HG02763 (cell line): ENCODE measurements at regions not wholly inside any gene's neighbourhood (a gene's known extent, or its start where the extent isn't known, plus 50 kb on each side); places are given as distances from the start of the nearest gene placed in this dataset.

Experiments used
- ATAC-seq: cut with Tn5 transposase; IDR thresholded peaks from one replicate; pipeline ENCODE4 v1.9.1; 2021; ENCODE audit warnings: mild to moderate bottlenecking, moderate library complexity; ENCODE audit not compliant: unreplicated experiment

- ATAC-seq, result no peak
Measured at GRCh38 chr10:108409306-108409705, 1244.8 kb upstream of the SORCS1 start.

DNA sequence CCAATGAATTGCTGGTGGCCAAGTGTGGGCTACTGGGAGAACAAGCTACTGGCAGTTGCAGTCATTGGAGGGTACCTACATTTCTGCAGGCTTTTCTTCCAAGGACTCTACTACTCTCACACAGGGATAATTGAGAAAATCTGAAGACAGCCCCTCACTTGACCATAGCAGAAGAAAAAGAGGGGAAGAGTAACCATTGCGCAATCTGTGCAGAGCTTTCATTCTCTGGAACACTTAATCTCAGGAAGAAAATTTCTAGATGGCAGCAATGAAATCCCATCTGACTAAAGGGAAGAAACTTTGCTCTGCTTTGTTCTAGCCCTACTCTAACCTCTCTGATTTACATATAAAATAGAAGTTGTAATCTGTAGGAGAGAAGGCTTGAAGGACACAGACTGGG, 1239.6 kb upstream of the SORCS1 start:
- no peak for ATAC-seq

- ATAC-seq, result no peak
Measured at GRCh38 chr10:108399465-108399864, 1235.0 kb upstream of the SORCS1 start.

DNA sequence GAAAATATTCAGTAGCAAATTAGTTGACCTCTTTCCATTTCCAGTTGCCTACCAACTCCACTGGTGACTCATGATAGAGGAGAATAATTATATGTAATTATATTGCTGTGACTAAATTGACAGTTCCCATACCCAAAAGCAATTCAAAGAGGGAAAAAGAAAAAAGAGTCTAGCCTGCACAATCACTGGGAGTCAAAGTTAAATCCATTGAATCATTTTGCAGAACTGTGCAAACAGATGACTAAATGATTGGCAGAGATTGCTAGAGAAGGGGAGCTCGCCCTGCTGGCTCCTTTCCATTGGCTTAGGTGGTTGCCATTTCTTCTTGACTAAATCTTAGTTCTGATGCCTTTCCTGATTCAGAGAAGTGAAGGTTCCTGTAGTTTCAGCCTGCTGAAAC, 1228.6 kb upstream of the SORCS1 start:
- ATAC-seq, result no peak

DNA sequence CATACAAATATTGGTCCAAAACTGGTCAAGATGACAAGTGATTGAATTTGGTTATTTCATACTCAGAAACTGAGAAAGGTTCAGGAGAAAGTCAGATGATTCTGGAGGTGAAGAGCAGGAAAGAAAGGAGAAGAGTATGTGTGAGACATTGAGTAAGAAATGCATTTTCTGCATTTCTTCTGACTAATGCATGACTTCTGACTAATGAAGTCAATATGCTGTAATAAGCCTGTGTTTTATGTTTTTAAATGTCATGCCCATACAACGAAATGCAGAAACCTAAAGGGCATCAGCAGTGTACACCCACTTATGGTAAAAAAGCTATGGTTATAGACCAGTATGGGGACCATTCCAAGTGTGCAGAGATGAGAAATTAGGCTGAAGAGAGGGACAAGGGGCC, 1227.8 kb upstream of the SORCS1 start:
- no peak for ATAC-seq

GRCh38 chr10:108388706-108389105, 1224.2 kb upstream of the SORCS1 start:
- ATAC-seq, result no peak

DNA sequence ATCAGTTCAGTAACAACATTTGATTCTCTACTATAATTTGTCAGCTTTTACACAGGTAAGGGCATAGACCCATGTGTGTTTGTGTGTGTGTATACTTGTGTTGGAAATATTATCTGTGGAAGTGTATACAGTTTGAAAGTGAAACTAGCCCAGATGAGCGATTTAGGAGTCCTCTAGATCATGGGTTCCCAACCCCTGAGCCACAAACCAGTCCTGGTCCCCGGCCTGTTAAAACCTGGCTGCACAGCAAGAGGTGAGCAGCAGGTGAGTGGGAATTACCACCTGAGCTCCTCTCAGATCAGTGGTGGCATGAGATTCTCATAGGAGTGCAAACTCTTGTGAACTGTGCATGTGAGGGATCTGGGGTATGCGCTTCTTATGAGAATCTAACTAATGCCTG, 1221.5 kb upstream of the SORCS1 start:
- no peak for ATAC-seq

DNA sequence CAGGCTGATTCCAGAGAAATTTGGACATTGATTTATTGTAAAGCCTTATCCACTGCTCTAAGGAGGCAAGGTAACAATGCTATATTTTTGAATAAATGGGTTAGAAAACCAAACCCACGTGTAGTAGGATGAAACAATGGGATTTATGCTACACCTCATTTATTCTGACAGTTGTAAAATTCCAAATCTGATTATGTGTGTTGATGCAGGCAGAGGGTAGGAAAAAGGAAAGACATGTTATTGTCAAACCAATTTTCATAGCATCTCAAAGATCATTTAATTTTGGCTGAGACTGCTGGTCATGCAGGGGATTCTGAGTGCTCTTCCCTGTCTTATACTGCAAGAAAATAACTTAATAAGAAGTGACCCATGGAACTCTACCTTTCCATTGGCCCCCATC, 1219.9 kb upstream of the SORCS1 start:
- ATAC-seq, result no peak

- ATAC-seq, result no peak
Measured at GRCh38 chr10:108378779-108379178, 1214.3 kb upstream of the SORCS1 start.

DNA sequence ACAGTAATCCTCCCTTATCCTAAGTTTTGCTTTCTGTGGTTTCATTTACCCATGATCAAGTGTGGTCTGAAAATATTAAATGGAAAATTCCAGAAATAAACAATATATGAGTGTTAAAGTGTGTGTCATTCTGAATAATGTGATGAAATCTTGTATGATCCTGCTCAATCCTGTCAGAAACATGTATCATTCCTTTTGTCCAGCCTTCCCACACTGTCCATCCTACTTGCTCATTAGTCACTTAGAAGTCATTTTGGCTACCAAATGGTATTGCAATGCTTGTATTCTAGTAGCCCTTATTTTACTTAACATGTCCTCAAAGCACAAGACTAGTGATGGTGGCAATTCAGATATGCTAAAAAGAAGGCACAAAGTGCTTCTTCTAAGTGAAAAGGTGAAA, 1211.2 kb upstream of the SORCS1 start:
- ATAC-seq, result no peak

GRCh38 chr10:108374991-108375390, 1210.5 kb upstream of the SORCS1 start:
- no peak for ATAC-seq

- no peak for ATAC-seq
Measured at GRCh38 chr10:108365541-108365940, 1201.0 kb upstream of the SORCS1 start.

DNA sequence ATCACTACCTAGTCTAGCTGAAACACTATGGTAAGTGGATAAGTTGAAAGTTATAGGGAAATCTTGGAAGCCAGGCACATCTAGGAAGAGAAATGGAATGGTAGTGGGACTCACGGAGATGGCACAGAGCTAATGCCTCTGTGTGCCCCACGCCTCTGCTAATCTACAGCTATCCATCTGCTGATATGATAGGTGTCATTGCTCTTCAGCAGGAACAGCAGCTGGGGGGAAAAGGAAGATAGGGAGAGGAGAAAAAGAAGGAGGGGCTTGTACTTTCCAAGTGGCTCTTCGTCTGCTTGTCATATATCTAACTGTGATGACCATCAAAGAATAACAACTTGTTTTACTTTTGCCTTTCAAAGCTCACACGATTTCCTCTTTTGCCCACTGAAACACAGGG, 1199.1 kb upstream of the SORCS1 start:
- ATAC-seq, result no peak

DNA sequence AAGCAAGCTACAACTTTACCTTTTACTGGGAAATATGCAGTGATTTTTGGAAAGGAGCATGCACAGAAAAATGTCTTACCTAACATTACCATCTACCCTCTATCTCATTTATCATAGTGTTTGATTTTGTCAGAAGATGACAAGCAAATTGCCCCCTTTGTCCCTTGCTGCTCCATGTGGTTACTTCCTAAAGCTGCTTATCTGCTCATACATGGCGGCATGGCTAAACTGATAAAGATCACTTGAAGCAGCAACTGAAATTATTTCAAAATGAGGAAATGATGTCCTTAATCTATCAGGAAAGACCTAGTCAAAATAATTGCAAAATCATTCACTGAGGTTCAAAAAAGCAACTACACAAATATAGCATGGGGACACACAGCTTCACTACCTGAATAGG, 1198.5 kb upstream of the SORCS1 start:
- no peak for ATAC-seq

DNA sequence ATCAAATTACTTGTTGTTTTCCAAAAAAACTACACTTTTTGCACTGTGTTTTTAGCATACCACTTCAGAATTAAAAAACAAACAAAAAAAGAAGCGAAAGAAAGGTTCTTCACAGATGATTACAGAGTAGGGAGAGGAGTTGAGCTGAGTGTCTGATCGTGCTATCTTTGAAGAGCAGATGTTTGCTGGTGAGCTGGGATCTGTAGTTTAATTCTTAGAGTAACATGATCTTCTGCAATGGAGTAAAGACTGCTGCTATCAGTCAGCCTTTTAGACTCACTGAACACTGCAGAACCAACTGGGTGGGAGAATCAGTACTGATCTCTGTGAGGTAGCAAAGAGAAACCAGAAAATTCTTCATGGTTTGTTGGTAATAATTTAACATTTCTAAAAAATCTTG, 1197.8 kb upstream of the SORCS1 start:
- ATAC-seq, result no peak

GRCh38 chr10:108360187-108360586, 1195.7 kb upstream of the SORCS1 start:
- ATAC-seq, result no peak

- ATAC-seq, result no peak
Measured at GRCh38 chr10:108358912-108359311, 1194.4 kb upstream of the SORCS1 start.

DNA sequence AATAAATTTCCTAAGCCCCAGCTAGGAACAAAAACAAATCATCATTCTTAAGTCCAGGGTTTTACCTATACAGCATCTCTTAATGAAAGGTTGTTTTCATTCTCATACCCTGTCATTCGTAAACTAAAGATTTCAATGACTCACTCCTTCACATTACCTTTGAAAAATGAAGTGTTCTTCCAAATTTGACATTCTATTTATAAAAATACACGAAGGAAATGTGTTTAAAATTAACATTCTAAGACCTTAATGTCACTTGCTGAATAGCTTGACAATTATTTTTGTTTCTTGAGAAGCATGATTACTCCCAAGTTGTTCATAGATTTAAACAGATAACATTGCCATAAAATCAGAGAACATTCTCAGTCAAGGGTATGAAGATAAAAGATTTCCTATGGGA, 1188.3 kb upstream of the SORCS1 start:
- no peak for ATAC-seq

DNA sequence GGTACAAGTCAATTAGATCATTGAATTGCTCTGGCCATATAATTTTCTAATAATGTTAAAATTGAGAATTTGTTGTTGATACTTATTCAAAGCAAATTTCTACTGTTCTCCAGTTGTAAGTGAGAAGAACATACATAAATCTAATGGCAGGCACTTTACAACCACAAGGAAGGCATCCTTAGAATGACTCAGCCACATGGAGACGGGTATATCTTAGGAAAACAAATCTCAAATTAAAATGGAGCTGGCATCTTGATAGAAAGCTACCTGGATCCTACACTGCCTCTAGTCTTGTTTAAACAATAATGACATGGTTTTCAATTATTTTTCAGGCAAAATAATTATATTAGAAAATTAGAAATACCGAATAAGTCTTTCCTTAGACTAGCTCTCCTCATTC, 1183.7 kb upstream of the SORCS1 start:
- no peak for ATAC-seq

- no peak for ATAC-seq
Measured at GRCh38 chr10:108346066-108346465, 1181.6 kb upstream of the SORCS1 start.

GRCh38 chr10:108338146-108338545, 1173.6 kb upstream of the SORCS1 start:
- no peak for ATAC-seq

GRCh38 chr10:108336836-108337235, 1172.3 kb upstream of the SORCS1 start:
- ATAC-seq, result no peak

- no peak for ATAC-seq
Measured at GRCh38 chr10:108327706-108328105, 1163.2 kb upstream of the SORCS1 start.

GRCh38 chr10:108323274-108323798, 1158.8 kb upstream of the SORCS1 start:
- no peak for ATAC-seq
